K562 (cell line): ENCODE measurements at regions not wholly inside any gene's neighbourhood (a gene's known extent, or its start where the extent isn't known, plus 50 kb on each side); places are given as distances from the start of the nearest gene placed in this dataset.

Experiments
- ATF6 ChIP-seq: sonication (generic); formaldehyde crosslinking; IDR thresholded peaks from 2 replicates; pipeline ENCODE4 v1.4.0; 2020; ENCODE audit warnings: mild to moderate bottlenecking, missing genetic modification reagents
- CCAR2 ChIP-seq: fragments of 200-400 bp; formaldehyde crosslinking; IDR thresholded peaks from 2 replicates; pipeline ENCODE4 v1.6.1; 2017; ENCODE audit warnings: mild to moderate bottlenecking, low read depth, low read length
- E2F1 ChIP-seq: sonication (generic); formaldehyde crosslinking; IDR thresholded peaks from 2 replicates; pipeline ENCODE4 v1.8.1; 2023; ENCODE audit warnings: mild to moderate bottlenecking, missing genetic modification reagents, moderate library complexity
- ETS1 ChIP-seq: conservative IDR thresholded peaks from 2 replicates; pipeline ENCODE4 v1.6.1; 2011; ENCODE audit warnings: low read depth, mild to moderate bottlenecking, low read length; ENCODE audit not compliant: control insufficient read depth
- FOXM1 ChIP-seq, 2 experiments: fragments of 450-650 bp in 1 of 2; sonication (generic) in 1 of 2; formaldehyde crosslinking in 1 of 2; IDR thresholded peaks; 2 replicates each; pipeline versions ENCODE4 v1.6.1 to v1.9.0; 2017 to 2022; ENCODE audit warnings: low read depth in 2 of 2, mild to moderate bottlenecking in 2 of 2, missing genetic modification reagents in 1 of 2, moderate library complexity in 1 of 2
- GABPB1 ChIP-seq: sonication (generic); formaldehyde crosslinking; IDR thresholded peaks from 2 replicates; pipeline ENCODE4 v1.8.0; 2022; ENCODE audit warnings: mild to moderate bottlenecking, missing genetic modification reagents
- GABPB2 ChIP-seq: fragments of 250-450 bp; sonication (Bioruptor Pico); conservative IDR thresholded peaks from 2 replicates; pipeline ENCODE4 v1.5.1; 2021; ENCODE audit warnings: mild to moderate bottlenecking
- GATAD2B ChIP-seq: fragments of 450-650 bp; IDR thresholded peaks from 2 replicates; pipeline ENCODE4 v1.6.1; 2017; ENCODE audit warnings: mild to moderate bottlenecking, borderline replicate concordance
- GTF2E2 ChIP-seq: fragments of 200-800 bp; sonication (Bioruptor generic); IDR thresholded peaks from 2 replicates; pipeline ENCODE4 v1.6.1; 2016; ENCODE audit warnings: missing genetic modification characterization, missing compliant biosample characterization
- MCM5 ChIP-seq: fragments of 450-650 bp; IDR thresholded peaks from 2 replicates; pipeline ENCODE4 v1.6.1; 2016; ENCODE audit warnings: low read depth
- NCOA4 ChIP-seq: fragments of 450-650 bp; IDR thresholded peaks from 2 replicates; pipeline ENCODE4 v1.6.1; 2018; ENCODE audit warnings: mild to moderate bottlenecking; ENCODE audit not compliant: partially characterized antibody
- NCOR1 ChIP-seq: fragments of 450-650 bp; IDR thresholded peaks from 2 replicates; pipeline ENCODE4 v1.6.1; 2016; ENCODE audit warnings: mild to moderate bottlenecking, moderate library complexity
- NFE2L1 ChIP-seq: fragments of 450-650 bp; IDR thresholded peaks from 2 replicates; pipeline ENCODE4 v1.6.1; 2016; ENCODE audit warnings: missing genetic modification characterization, low read depth, mild to moderate bottlenecking, missing compliant biosample characterization, moderate library complexity, borderline replicate concordance
- SLC30A9 ChIP-seq: fragments of 250-450 bp; sonication (Bioruptor Pico); IDR thresholded peaks from 2 replicates; pipeline ENCODE4 v1.8.0; 2022; ENCODE audit warnings: mild to moderate bottlenecking, moderate library complexity
- SMARCC2 ChIP-seq: fragments of 450-650 bp; IDR thresholded peaks from 2 replicates; pipeline ENCODE4 v1.6.1; 2017; ENCODE audit warnings: antibody characterized with exemption, moderate library complexity, mild to moderate bottlenecking, low read depth
- SRSF7 ChIP-seq: fragments of 200-400 bp; formaldehyde crosslinking; optimal IDR thresholded peaks from 2 replicates; pipeline ENCODE3; 2017; ENCODE audit warnings: mild to moderate bottlenecking, low read depth, low read length
- ZBTB26 ChIP-seq: fragments of 450-650 bp; formaldehyde crosslinking; IDR thresholded peaks from 2 replicates; pipeline ENCODE4 v1.4.0; 2022; ENCODE audit warnings: missing genetic modification characterization
- ZNF551 ChIP-seq: fragments of 250-450 bp; sonication (Bioruptor Pico); IDR thresholded peaks from 2 replicates; pipeline ENCODE4 v1.5.0; 2021; ENCODE audit warnings: mild to moderate bottlenecking, moderate library complexity
- ZNF707 ChIP-seq: fragments of 250-450 bp; sonication (Bioruptor Pico); conservative IDR thresholded peaks from 2 replicates; pipeline ENCODE4 v1.8.0; 2022; ENCODE audit warnings: inconsistent platforms, mild to moderate bottlenecking, moderate library complexity
- TF ChIP-seq, protein P1 (sequence below): fragments of 250-450 bp; sonication (Bioruptor Pico); IDR thresholded peaks from 2 replicates; pipeline ENCODE4 v1.5.0; 2021; ENCODE audit warnings: mild to moderate bottlenecking, moderate library complexity

DNA sequence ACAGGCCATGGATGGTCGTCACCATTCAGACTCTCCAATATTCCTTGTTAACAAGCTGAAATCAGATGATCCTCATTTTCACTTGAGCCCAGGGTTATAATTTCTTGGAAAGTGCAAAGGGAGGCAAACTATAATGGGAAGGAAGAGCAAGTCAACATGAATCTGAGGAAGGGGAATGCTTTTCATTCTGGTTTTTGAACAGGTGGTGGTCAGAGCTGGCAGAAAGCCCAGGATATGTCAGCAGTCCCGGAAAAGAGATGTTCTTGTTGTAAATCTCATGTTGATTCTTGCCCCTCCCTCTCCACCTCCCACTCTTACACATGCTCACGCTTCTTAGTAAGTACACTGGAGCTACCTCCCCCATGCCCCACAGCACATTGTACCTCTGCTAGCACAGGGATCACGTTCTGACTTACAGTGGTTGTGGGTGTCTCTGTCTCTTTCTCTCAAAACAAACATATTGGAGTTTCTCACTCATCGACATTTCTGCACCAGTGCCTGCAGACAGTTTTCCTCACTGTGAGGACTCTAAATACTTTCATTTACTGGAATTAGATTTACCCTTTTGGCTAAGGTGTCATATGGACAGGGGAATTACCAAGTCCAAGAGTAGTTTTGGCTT lies 77.6 kb downstream of the XCL2 start (continued):
- TF ChIP-seq SRSF7 (no peak), GATAD2B (no peak), ETS1 (no peak), GTF2E2 (tag) (no peak), GABPB1 (no peak), E2F1 (CRISPR knock-in tag) (no peak), ZNF707 (CRISPR knock-in tag) (no peak), ATF6 (CRISPR knock-in tag) (no peak), NCOR1 (peak; percentile 42; the same call in 1 of the 2 replicates), SMARCC2 (peak; percentile 72), ZBTB26 (CRISPR knock-in tag) (no peak), MCM5 (no peak), GABPB2 (CRISPR knock-in tag) (no peak), SLC30A9 (CRISPR knock-in tag) (no peak), CCAR2 (no peak), NFE2L1 (no peak), ZNF551 (no peak), NCOA4 (no peak), FOXM1 (IDR thresholded peaks at IDR 0.05; ENCODE audit: low read depth) (no peak), FOXM1 (CRISPR knock-in tag; IDR thresholded peaks at IDR 0.05; ENCODE audit: low read depth) (no peak)
- TF ChIP-seq, protein P1, sequence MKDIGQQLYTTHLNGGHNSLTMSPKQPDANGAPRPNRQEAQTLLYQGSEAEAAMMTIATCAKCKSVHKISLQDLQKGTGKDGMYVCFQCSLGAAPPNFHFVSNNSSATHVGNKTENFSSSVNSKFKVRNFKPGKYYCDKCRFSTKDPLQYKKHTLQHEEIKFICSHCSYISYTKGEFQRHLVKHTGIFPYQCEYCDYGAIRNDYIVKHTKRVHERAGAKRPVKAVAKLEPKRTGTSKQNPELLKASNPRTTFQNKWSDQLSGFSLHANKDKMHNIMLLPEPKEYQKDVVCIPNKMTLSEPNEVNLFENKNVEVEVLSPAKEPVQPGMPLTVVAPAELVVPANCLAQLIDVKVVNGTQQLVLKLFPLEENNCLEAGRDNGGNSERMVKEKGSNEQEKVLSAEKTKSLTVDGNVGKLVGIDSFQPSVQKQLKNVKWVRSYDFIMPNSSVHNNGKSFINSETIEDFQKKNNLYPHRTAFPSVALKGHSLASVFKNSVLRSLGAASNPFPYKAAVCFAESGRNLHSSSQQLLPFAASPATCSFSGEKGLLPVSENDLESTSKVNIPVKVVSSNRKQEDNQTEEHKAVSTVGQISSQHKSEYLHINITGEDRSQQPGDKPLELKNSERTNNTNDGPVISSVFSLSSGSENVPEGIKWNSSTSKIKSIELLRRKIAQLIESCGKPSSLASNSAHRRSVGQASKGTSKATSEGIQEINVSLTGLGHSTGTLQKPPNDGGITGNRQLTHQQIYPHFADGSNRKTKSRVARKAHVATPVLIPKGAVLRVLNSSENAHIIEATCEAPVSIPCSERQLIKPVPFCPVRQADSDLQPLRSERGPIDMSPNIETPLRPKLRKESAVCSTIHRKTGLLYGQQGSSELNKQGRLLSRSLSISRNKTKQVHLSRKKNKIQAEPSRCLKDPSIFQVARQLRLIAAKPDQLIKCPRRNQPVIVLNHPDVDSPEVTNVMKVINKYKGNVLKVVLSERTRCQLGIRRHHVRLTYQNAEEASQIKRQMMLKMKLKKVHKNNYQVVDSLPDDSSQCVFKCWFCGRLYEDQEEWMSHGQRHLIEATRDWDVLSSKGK (CRISPR knock-in tag), result no peak
